ENCODE measurements at regions not wholly inside any gene's neighbourhood (a gene's known extent, or its start where the extent isn't known, plus 50 kb on each side); places are given as distances from the start of the nearest gene placed in this dataset.

DNA sequence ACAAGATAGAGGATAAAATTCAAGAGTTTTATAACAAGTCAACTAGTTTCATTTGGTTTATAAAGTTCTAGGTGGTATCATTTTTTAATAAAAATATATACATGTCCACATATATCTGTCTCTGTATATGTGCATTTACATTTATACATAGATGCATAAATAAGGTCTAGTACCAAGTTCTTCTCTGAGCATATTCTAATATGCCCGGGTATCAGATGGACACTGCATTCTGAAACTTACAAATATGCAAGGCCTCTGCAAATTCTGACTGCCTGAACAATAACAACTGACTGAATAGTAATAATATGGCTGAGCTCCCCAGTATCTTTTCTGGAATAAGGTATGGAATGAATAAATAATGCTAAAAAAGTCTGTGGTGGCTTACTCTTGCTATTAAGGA is 304.8 kb downstream of the KLF12 start:
- TF ChIP-seq, protein P1, sequence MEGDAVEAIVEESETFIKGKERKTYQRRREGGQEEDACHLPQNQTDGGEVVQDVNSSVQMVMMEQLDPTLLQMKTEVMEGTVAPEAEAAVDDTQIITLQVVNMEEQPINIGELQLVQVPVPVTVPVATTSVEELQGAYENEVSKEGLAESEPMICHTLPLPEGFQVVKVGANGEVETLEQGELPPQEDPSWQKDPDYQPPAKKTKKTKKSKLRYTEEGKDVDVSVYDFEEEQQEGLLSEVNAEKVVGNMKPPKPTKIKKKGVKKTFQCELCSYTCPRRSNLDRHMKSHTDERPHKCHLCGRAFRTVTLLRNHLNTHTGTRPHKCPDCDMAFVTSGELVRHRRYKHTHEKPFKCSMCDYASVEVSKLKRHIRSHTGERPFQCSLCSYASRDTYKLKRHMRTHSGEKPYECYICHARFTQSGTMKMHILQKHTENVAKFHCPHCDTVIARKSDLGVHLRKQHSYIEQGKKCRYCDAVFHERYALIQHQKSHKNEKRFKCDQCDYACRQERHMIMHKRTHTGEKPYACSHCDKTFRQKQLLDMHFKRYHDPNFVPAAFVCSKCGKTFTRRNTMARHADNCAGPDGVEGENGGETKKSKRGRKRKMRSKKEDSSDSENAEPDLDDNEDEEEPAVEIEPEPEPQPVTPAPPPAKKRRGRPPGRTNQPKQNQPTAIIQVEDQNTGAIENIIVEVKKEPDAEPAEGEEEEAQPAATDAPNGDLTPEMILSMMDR (IDR thresholded peaks at IDR 0.05; ENCODE audit: poor library complexity) = no peak
- TF ChIP-seq EZH2 (IDR thresholded peaks at IDR 0.05; ENCODE audit: borderline replicate concordance) (no peak), EZH2phosphoT487 (IDR thresholded peaks at IDR 0.05; ENCODE audit: low read depth, severe bottlenecking, unreplicated experiment) (no peak)

All from hepatocyte (in vitro differentiated cells).